Muscle layer of colon (tissue), 2 donors: ENCODE measurements at regions not wholly inside any gene's neighbourhood (a gene's known extent, or its start where the extent isn't known, plus 50 kb on each side); places are given as distances from the start of the nearest gene placed in this dataset.

Experiments
- H3K27ac ChIP-seq: one replicate; pipeline ENCODE4 v1.7.0; 2013; ENCODE audit warnings: low read depth, mild to moderate bottlenecking, low read length, moderate library complexity
- H3K27me3 ChIP-seq, 2 donors: one replicate each; pipeline ENCODE4 v1.7.0; 2013; ENCODE audit warnings: low read length in 2 of 2, mild to moderate bottlenecking in 2 of 2; ENCODE audit not compliant: insufficient read depth in 2 of 2, control insufficient read depth in 1 of 2
- H3K36me3 ChIP-seq: one replicate; pipeline ENCODE4 v1.7.0; 2013; ENCODE audit warnings: mild to moderate bottlenecking, low read length; ENCODE audit not compliant: insufficient read depth
- H3K4me1 ChIP-seq: one replicate; pipeline ENCODE4 v1.7.0; 2013; ENCODE audit warnings: mild to moderate bottlenecking, low read length; ENCODE audit not compliant: insufficient read depth
- H3K4me3 ChIP-seq, 2 donors: one replicate each; pipeline ENCODE4 v1.7.0; 2013; ENCODE audit warnings: low read length in 2 of 2, low read depth in 1 of 2, mild to moderate bottlenecking in 1 of 2, moderate library complexity in 1 of 2
- H3K9ac ChIP-seq: one replicate; pipeline ENCODE4 v1.7.0; 2013; ENCODE audit warnings: low read length
- H3K9me3 ChIP-seq: one replicate; pipeline ENCODE4 v1.7.0; 2013; ENCODE audit warnings: mild to moderate bottlenecking, low read length
- donor health status: abdominal sarcoma.
- donor health status: Adenocarcinoma of cecum.

- Histone ChIP-seq H3K9ac (no peak overlapping the region), H3K9me3 (no peaks in the 10 kb centered on the region), H3K4me1 (no peaks in the 10 kb centered on the region), H3K4me3 (no peak overlapping the region), H3K36me3 (no peaks in the 10 kb centered on the region), H3K27me3 (no peaks in the 10 kb centered on the region), H3K27ac (no peak overlapping the region)
Measured at GRCh38 chr5:107165296-107165695, 505.4 kb downstream of the EFNA5 start.

- Histone ChIP-seq H3K4me3 (no peak overlapping the region), H3K36me3 (no peaks in the 10 kb centered on the region), H3K9me3 (no peaks in the 10 kb centered on the region), H3K27ac (no peak overlapping the region), H3K4me1 (no peaks in the 10 kb centered on the region), H3K9ac (no peak overlapping the region), H3K27me3 (no peaks in the 10 kb centered on the region)
Measured at GRCh38 chr5:107157809-107158208, 512.9 kb downstream of the EFNA5 start.

- H3K27me3 ChIP-seq: no peaks in the 10 kb centered on the region
- no peaks in the 10 kb centered on the region for H3K36me3 ChIP-seq
- no peaks in the 10 kb centered on the region for H3K4me1 ChIP-seq
- H3K27ac ChIP-seq: no peak overlapping the region
- H3K9me3 ChIP-seq: no peaks in the 10 kb centered on the region
- no peak overlapping the region for H3K9ac ChIP-seq
- H3K4me3 ChIP-seq: no peak overlapping the region
Measured at GRCh38 chr5:107155707-107156106, 515.0 kb downstream of the EFNA5 start.

DNA sequence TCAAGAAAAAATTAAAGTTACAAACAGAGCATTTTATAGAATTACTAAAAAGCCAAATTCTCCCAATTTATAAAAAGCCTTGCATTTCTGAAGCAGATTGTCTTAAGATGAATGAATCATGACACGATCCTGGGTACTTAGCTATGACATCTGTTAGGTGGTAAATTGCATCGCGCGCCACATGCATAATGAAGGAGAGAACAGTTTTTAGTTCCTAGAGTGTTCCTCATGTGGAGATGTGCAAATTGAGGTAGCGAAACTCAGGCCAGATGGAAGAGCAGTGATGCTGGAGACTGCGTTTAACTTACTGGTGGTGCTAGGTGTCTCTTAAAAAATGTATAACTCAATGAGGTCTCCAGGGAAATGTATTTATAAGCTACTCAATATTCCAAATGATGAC is 516.1 kb downstream of the EFNA5 start:
- no peaks in the 10 kb centered on the region for H3K4me1 ChIP-seq
- no peak overlapping the region for H3K4me3 ChIP-seq
- no peak overlapping the region for H3K9ac ChIP-seq
- no peaks in the 10 kb centered on the region for H3K9me3 ChIP-seq
- H3K27me3 ChIP-seq: no peaks in the 10 kb centered on the region
- H3K36me3 ChIP-seq: no peaks in the 10 kb centered on the region
- H3K27ac ChIP-seq: no peak overlapping the region

GRCh38 chr5:107153283-107153682 is 517.5 kb downstream of the EFNA5 start:
- H3K9ac ChIP-seq: no peak overlapping the region
- no peaks in the 10 kb centered on the region for H3K4me1 ChIP-seq
- H3K36me3 ChIP-seq: no peaks in the 10 kb centered on the region
- no peak overlapping the region for H3K4me3 ChIP-seq
- no peaks in the 10 kb centered on the region for H3K9me3 ChIP-seq
- no peak overlapping the region for H3K27ac ChIP-seq
- H3K27me3 ChIP-seq: no peaks in the 10 kb centered on the region

DNA sequence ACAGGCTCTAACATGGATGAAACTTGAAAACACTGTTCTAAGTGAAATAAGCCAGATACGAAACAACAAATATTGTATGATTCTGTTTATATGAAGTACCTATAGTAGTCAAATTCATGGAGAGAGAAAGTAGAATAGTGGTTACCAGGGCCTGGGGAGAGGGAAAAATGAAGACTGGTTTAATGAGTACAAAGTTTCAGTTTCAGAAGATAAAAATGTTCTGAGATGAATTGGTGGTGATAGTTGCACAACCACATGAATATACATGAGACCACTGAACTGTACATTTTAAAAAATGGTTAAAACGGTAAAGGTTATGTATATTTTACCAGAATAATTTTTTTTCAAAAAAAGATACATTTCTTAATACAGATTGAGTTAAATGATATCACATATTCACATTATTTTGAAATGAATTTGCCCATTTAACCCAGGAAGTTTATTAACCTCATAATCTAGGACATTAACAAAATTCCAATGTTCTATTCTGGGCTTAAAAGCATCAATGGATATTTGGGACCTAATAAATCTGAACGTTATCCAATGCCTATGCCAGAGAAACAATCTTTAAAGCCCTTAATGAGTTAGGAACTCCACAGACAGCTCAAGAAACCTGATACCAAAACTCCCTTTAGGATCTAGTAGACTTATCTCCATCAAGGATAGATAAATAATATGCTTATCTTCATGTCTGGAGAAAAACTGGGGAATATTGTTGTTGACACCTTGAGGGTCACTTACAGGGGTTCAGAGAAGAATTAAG is 521.3 kb downstream of the EFNA5 start:
- no peak overlapping the region for H3K9ac ChIP-seq
- no peaks in the 10 kb centered on the region for H3K9me3 ChIP-seq
- no peaks in the 10 kb centered on the region for H3K27me3 ChIP-seq
- no peaks in the 10 kb centered on the region for H3K4me1 ChIP-seq
- H3K36me3 ChIP-seq: no peaks in the 10 kb centered on the region
- H3K27ac ChIP-seq: no peak overlapping the region
- H3K4me3 ChIP-seq: no peak overlapping the region

GRCh38 chr5:107147589-107147988 is 523.1 kb downstream of the EFNA5 start:
- no peaks in the 10 kb centered on the region for H3K36me3 ChIP-seq
- no peak overlapping the region for H3K27ac ChIP-seq
- no peak overlapping the region for H3K4me3 ChIP-seq
- H3K27me3 ChIP-seq: no peaks in the 10 kb centered on the region
- no peaks in the 10 kb centered on the region for H3K9me3 ChIP-seq
- no peak overlapping the region for H3K9ac ChIP-seq
- H3K4me1 ChIP-seq: no peaks in the 10 kb centered on the region

GRCh38 chr5:107146901-107147300 is 523.8 kb downstream of the EFNA5 start:
- Histone ChIP-seq H3K9me3 (no peaks in the 10 kb centered on the region), H3K4me1 (no peaks in the 10 kb centered on the region), H3K27me3 (no peaks in the 10 kb centered on the region), H3K27ac (no peak overlapping the region), H3K4me3 (no peak overlapping the region), H3K9ac (no peak overlapping the region), H3K36me3 (no peaks in the 10 kb centered on the region)

DNA sequence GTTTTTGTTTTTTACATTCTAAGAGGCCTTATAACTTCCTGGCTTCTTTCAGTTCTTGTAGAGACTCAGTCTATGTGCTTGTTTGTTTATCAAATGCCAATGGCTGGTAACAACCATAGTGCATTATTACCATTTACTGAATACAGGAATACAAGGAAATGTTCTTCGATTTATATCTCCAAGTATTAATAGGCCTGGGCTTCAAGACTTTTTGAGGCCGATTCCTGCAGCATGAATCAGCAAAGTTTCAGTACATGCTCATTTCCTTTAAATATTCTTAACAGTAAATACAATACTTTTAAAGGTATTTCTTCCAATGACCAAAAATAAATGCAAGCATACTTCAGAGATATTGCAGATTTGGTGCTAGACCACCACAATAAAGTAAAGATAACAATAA is 535.3 kb downstream of the EFNA5 start:
- H3K9ac ChIP-seq: no peak overlapping the region
- H3K9me3 ChIP-seq: peaks cover 1% of the 10 kb centered on the region
- H3K4me1 ChIP-seq: no peaks in the 10 kb centered on the region
- no peak overlapping the region for H3K4me3 ChIP-seq
- no peak overlapping the region for H3K27ac ChIP-seq
- no peaks in the 10 kb centered on the region for H3K27me3 ChIP-seq
- no peaks in the 10 kb centered on the region for H3K36me3 ChIP-seq

- Histone ChIP-seq H3K9ac (no peak overlapping the region), H3K36me3 (no peaks in the 10 kb centered on the region), H3K4me1 (no peaks in the 10 kb centered on the region), H3K4me3 (no peak overlapping the region), H3K27ac (no peak overlapping the region), H3K27me3 (no peaks in the 10 kb centered on the region), H3K9me3 (no peaks in the 10 kb centered on the region)
Measured at GRCh38 chr5:107134931-107135330, 535.8 kb downstream of the EFNA5 start.

GRCh38 chr5:107129051-107129450 is 541.7 kb downstream of the EFNA5 start:
- H3K4me3 ChIP-seq: no peak overlapping the region
- no peaks in the 10 kb centered on the region for H3K27me3 ChIP-seq
- no peaks in the 10 kb centered on the region for H3K4me1 ChIP-seq
- H3K9me3 ChIP-seq: no peaks in the 10 kb centered on the region
- H3K27ac ChIP-seq: no peak overlapping the region
- H3K9ac ChIP-seq: no peak overlapping the region
- H3K36me3 ChIP-seq: no peaks in the 10 kb centered on the region

DNA sequence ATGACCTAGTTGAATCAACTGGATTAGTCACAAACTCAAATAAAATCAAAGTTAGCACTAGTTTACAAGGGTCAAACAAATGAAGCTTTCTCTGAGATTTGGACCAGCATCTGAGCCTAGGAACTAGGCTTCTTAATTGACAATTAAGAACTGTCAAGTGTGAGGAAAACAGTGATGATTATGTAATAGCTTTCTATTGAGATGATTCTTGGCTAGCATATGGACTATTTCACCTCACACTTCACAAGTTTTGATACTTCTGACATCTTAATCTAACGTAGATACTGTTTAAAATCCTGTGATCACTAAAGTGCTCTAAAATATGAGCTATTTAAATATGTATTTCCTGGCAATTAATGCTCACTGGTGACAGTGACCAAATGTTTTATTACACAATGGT is 542.9 kb downstream of the EFNA5 start:
- Histone ChIP-seq H3K27ac (no peak overlapping the region), H3K4me1 (no peaks in the 10 kb centered on the region), H3K36me3 (no peaks in the 10 kb centered on the region), H3K27me3 (no peaks in the 10 kb centered on the region), H3K9ac (no peak overlapping the region), H3K9me3 (no peaks in the 10 kb centered on the region), H3K4me3 (no peak overlapping the region)
